ENCODE measurements at regions not wholly inside any gene's neighbourhood (a gene's known extent, or its start where the extent isn't known, plus 50 kb on each side); places are given as distances from the start of the nearest gene placed in this dataset.

- H3K9ac ChIP-seq (ENCODE audit: low read depth, low read length, poor library complexity, severe bottlenecking), result no peak overlapping the region
- no peak overlapping the region for H2AFZ ChIP-seq (ENCODE audit: low read length)
- H3K9me2 ChIP-seq (replicated peaks; ENCODE audit: low read depth, low read length), result no peaks in the 10 kb centered on the region
- no peaks in the 10 kb centered on the region for H3K36me3 ChIP-seq (ENCODE audit: insufficient read depth, low read length)
- H3K9me3 ChIP-seq (ENCODE audit: insufficient read depth, low read depth, low read length), result no peaks in the 10 kb centered on the region
- no peak overlapping the region for H3K4me3 ChIP-seq (ENCODE audit: low read length, poor library complexity, severe bottlenecking)
- TF ChIP-seq CTCF (conservative IDR thresholded peaks at IDR 0.05; ENCODE audit: low read length), result no peak
- no peak for TF ChIP-seq EZH2phosphoT487 (IDR thresholded peaks at IDR 0.05; ENCODE audit: borderline replicate concordance)
- no peaks in the 10 kb centered on the region for H3K27me3 ChIP-seq (ENCODE audit: insufficient read depth, low read length, poor library complexity, severe bottlenecking)
- no peak overlapping the region for H3K4me2 ChIP-seq (ENCODE audit: low read depth, low read length, poor library complexity, severe bottlenecking)
- no peaks in the 10 kb centered on the region for H3K79me2 ChIP-seq (ENCODE audit: insufficient read depth, low read length)
- no peaks in the 10 kb centered on the region for H3F3A ChIP-seq (ENCODE audit: low read depth)
- no peaks in the 10 kb centered on the region for H4K20me1 ChIP-seq (ENCODE audit: insufficient read depth, low read length, poor library complexity, severe bottlenecking)
- peaks cover 3% of the 10 kb centered on the region for H3K4me1 ChIP-seq (ENCODE audit: insufficient read depth, low read length, poor library complexity, severe bottlenecking)
These were observed 64.3 kb upstream of the RBMS1 start for GRCh38 chr2:160557903-160558302.

GRCh38 chr2:160558531-160558930 is 64.9 kb upstream of the RBMS1 start:
- no peaks in the 10 kb centered on the region for H3K79me2 ChIP-seq (ENCODE audit: insufficient read depth, low read length)
- TF ChIP-seq CTCF (conservative IDR thresholded peaks at IDR 0.05; ENCODE audit: low read length) (no peak), EZH2phosphoT487 (IDR thresholded peaks at IDR 0.05; ENCODE audit: borderline replicate concordance) (no peak)
- no peak overlapping the region for H3K4me2 ChIP-seq (ENCODE audit: low read depth, low read length, poor library complexity, severe bottlenecking)
- no peak overlapping the region for H3K4me3 ChIP-seq (ENCODE audit: low read length, poor library complexity, severe bottlenecking)
- H3K9me3 ChIP-seq (ENCODE audit: insufficient read depth, low read depth, low read length), result no peaks in the 10 kb centered on the region
- no peak overlapping the region for H2AFZ ChIP-seq (ENCODE audit: low read length)
- H3K27me3 ChIP-seq (ENCODE audit: insufficient read depth, low read length, poor library complexity, severe bottlenecking), result no peaks in the 10 kb centered on the region
- no peaks in the 10 kb centered on the region for H3K9me2 ChIP-seq (replicated peaks; ENCODE audit: low read depth, low read length)
- peaks cover 7% of the 10 kb centered on the region for H3K4me1 ChIP-seq (ENCODE audit: insufficient read depth, low read length, poor library complexity, severe bottlenecking)
- H4K20me1 ChIP-seq (ENCODE audit: insufficient read depth, low read length, poor library complexity, severe bottlenecking), result no peaks in the 10 kb centered on the region
- H3F3A ChIP-seq (ENCODE audit: low read depth), result no peaks in the 10 kb centered on the region
- H3K36me3 ChIP-seq (ENCODE audit: insufficient read depth, low read length), result no peaks in the 10 kb centered on the region
- no peak overlapping the region for H3K9ac ChIP-seq (ENCODE audit: low read depth, low read length, poor library complexity, severe bottlenecking)

- Histone ChIP-seq H3K4me2 (ENCODE audit: low read depth, low read length, poor library complexity, severe bottlenecking) (no peak overlapping the region), H4K20me1 (ENCODE audit: insufficient read depth, low read length, poor library complexity, severe bottlenecking) (no peaks in the 10 kb centered on the region), H3K36me3 (ENCODE audit: insufficient read depth, low read length) (no peaks in the 10 kb centered on the region), H3K9ac (ENCODE audit: low read depth, low read length, poor library complexity, severe bottlenecking) (no peak overlapping the region), H3K9me3 (ENCODE audit: insufficient read depth, low read depth, low read length) (no peaks in the 10 kb centered on the region), H3F3A (ENCODE audit: low read depth) (no peaks in the 10 kb centered on the region), H3K27me3 (ENCODE audit: insufficient read depth, low read length, poor library complexity, severe bottlenecking) (no peaks in the 10 kb centered on the region), H3K4me3 (ENCODE audit: low read length, poor library complexity, severe bottlenecking) (no peak overlapping the region), H3K4me1 (ENCODE audit: insufficient read depth, low read length, poor library complexity, severe bottlenecking) (peaks cover 18% of the 10 kb centered on the region), H3K79me2 (ENCODE audit: insufficient read depth, low read length) (no peaks in the 10 kb centered on the region), H2AFZ (ENCODE audit: low read length) (no peak overlapping the region), H3K9me2 (replicated peaks; ENCODE audit: low read depth, low read length) (no peaks in the 10 kb centered on the region)
- TF ChIP-seq EZH2phosphoT487 (IDR thresholded peaks at IDR 0.05; ENCODE audit: borderline replicate concordance) (no peak), CTCF (conservative IDR thresholded peaks at IDR 0.05; ENCODE audit: low read length) (no peak)
These were observed 68.1 kb upstream of the RBMS1 start for GRCh38 chr2:160561551-160562295.

Data from Loucy (cell line).